ENCODE measurements at regions not wholly inside any gene's neighbourhood (a gene's known extent, or its start where the extent isn't known, plus 50 kb on each side); places are given as distances from the start of the nearest gene placed in this dataset.

GRCh38 chr2:11097038-11097720 is 58.1 kb upstream of the SLC66A3 start:
- no peaks in the 10 kb centered on the region for H3K36me3 ChIP-seq (ENCODE audit: control insufficient read depth in 2 of 2, extremely low read depth in 1 of 2, insufficient read depth in 2 of 2, low read length in 2 of 2)

More at GRCh38 chr2:11097038-11097720, 58.1 kb upstream of the SLC66A3 start:
- Histone ChIP-seq H3K79me2 (ENCODE audit: control insufficient read depth, insufficient read depth, low read length) (no peaks in the 10 kb centered on the region), H2AFZ (ENCODE audit: low read depth, low read length) (no peak overlapping the region), H3K27me3 (ENCODE audit: control insufficient read depth in 2 of 2, insufficient read depth in 2 of 2, low read length in 2 of 2) (no peaks in the 10 kb centered on the region), H3K9ac (replicated peaks; ENCODE audit: extremely low read depth, insufficient read depth, low read length) (no peak overlapping the region), H3K4me1 (ENCODE audit: control insufficient read depth, extremely low read depth, insufficient read depth, low read length) (no peaks in the 10 kb centered on the region), H3K9me1 (replicated peaks; ENCODE audit: control insufficient read depth, extremely low read depth, insufficient read depth, low read length) (no peaks in the 10 kb centered on the region), H3K4me2 (ENCODE audit: insufficient read depth, low read length) (no peak overlapping the region), H3K9me3 (replicated peaks; ENCODE audit: control insufficient read depth, insufficient read depth, low read length) (no peaks in the 10 kb centered on the region), H4K20me1 (replicated peaks; ENCODE audit: control insufficient read depth, extremely low read depth, insufficient read depth, low read length) (no peaks in the 10 kb centered on the region), H3K4me3 (replicated peaks in 1 of 3; ENCODE audit: insufficient read depth in 1 of 3, low read depth in 1 of 3, low read length in 3 of 3) (no peak overlapping the region), H3K27ac (ENCODE audit: insufficient read depth, low read depth, low read length) (no peak overlapping the region)
- intact Hi-C loops (cut with micrococcal nuclease), result no loop called here
- ChIA-PET CTCF (no interaction called here), POLR2A (no interaction called here)
- BruUV-seq (replicated peaks), result no TSS peak
- FAIRE-seq, result no peak
- no peak for DNase-seq (ENCODE audit: low read depth, low spot score)
- no peak for TF ChIP-seq JUN (IDR thresholded peaks at IDR 0.05; ENCODE audit: borderline replicate concordance, insufficient read depth, insufficient read length, low read depth)
- no peak for TF ChIP-seq FOS (IDR thresholded peaks at IDR 0.05; ENCODE audit: borderline replicate concordance, insufficient read depth, low read length)
- no peak for TF ChIP-seq EZH2 (IDR thresholded peaks at IDR 0.05; ENCODE audit: borderline replicate concordance, low read depth, low read length, severe bottlenecking)
- no peak for TF ChIP-seq MYC (IDR thresholded peaks at IDR 0.05; ENCODE audit: low read depth, low read length)
- no peak for TF ChIP-seq GATA2 (IDR thresholded peaks at IDR 0.05; ENCODE audit: insufficient read depth, insufficient read length, low read depth, low read length)
- no peak for TF ChIP-seq POLR2A (IDR thresholded peaks at IDR 0.05; ENCODE audit: low read depth, low read length)
- TF ChIP-seq, protein P1, sequence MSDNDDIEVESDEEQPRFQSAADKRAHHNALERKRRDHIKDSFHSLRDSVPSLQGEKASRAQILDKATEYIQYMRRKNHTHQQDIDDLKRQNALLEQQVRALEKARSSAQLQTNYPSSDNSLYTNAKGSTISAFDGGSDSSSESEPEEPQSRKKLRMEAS (IDR thresholded peaks at IDR 0.05; ENCODE audit: insufficient read depth, insufficient read length), result no peak
- TF ChIP-seq CTCF (IDR thresholded peaks at IDR 0.05; ENCODE audit: extremely low read depth in 1 of 2, insufficient read depth in 1 of 2, low read depth in 1 of 2, low read length in 2 of 2), result no peak
- no peak for TF ChIP-seq POLR2AphosphoS5 (IDR thresholded peaks at IDR 0.05; ENCODE audit: insufficient read depth, low read depth, low read length)
- dilution Hi-C loops (cut with MboI; ENCODE audit: extremely low pct_ligation_motif_present, low sequenced_read_pairs), result no loop called here
